LoVo (cell line): ENCODE measurements at regions not wholly inside any gene's neighbourhood (a gene's known extent, or its start where the extent isn't known, plus 50 kb on each side); places are given as distances from the start of the nearest gene placed in this dataset.
"Not testable (repeated sequence)": the region's sequence is repeated elsewhere in the genome, so short reads cannot be mapped to it uniquely, and the experiment has no call there.

Experiments used
- DNase-seq: peaks from one replicate; pipeline ENCODE4 v3.0.0-alpha.2; 2016; ENCODE audit warnings: low spot score

DNA sequence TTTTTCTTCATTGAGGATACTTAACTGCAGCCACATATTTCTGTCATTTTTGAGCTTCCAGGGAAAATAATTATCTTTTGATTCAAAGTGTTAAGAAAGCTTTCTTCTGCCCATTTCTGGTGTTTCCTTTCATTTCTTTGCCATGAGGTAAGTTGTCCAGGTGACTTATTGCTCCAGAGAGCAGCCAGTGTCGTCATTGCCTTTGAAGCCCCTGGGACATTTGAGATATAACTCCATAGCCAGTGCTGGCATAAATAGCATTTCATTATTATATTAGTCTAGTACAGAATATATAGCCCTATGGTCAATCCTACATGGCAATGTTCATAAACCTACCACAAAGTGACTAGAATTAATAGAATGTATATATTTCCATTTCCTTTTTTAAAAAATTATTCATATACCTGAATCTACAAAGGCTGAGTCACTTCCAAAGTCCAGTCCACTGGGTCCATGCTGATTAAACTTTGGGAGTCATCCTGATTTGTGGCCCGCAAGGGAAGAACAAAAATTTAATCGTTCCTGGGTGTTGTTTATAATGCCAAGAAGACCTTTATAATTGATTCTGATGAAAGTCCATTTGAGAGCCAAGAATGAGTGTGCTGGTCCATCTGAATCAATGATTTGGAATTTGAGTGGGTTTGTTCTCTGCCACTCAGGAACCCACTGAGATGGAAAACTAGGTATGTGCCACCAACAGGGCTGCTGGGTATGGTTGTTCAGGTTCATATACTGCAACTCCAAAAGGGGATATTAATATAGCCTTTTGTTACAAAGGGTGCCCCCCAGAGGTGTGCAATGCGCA lies 221.8 kb upstream of the PLXNA2 start:
- no peak for DNase-seq

DNA sequence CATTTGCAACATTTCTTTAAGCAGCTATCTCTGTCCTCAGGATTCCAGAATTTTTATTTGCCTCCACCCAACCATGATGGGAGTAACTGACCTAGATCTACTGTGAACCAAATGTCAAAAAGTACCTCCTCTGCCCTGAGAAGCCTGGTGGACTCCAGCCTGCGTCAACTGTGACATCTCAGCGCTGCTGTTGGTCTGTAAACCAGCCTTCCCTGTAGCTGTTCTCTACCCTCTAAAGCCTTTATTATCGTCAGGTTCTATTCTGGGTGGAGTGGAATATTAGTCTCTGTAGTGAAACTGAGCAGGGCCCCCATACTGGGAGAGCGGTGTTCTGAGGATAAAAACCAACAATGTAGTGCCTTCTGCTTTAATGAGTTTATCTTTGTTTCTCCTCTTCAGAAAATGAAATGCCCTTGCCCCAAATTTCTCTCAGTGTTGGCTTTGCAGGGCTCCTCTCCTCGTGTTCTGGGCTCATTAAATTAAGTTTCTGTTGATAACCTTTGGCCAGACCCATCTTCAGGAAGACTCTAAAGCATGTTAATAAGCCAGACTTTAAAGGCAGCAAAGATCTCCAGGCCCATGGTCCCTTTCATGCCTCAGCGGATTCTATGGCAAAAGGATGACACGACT lies 223.1 kb upstream of the PLXNA2 start:
- no peak for DNase-seq

DNA sequence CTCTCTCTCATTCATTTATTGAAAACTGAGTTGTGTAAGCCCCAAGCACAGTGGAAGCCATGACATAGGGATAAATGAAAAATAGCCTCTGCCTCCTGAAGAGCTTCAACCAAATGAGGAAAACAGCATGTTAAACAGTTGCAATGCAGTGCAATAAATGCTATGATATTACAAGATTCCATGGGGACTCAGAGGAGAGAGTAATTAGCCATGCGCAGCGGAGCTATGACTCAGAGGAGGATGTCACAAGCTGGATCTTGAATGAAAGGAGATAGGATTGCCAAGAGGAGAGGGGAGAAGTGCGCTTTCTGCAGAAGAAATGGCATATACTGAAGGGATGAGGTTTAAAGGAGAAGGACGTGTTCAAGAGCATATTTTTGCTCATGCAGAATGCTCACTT lies 231.3 kb upstream of the PLXNA2 start:
- DNase-seq, result no peak

DNA sequence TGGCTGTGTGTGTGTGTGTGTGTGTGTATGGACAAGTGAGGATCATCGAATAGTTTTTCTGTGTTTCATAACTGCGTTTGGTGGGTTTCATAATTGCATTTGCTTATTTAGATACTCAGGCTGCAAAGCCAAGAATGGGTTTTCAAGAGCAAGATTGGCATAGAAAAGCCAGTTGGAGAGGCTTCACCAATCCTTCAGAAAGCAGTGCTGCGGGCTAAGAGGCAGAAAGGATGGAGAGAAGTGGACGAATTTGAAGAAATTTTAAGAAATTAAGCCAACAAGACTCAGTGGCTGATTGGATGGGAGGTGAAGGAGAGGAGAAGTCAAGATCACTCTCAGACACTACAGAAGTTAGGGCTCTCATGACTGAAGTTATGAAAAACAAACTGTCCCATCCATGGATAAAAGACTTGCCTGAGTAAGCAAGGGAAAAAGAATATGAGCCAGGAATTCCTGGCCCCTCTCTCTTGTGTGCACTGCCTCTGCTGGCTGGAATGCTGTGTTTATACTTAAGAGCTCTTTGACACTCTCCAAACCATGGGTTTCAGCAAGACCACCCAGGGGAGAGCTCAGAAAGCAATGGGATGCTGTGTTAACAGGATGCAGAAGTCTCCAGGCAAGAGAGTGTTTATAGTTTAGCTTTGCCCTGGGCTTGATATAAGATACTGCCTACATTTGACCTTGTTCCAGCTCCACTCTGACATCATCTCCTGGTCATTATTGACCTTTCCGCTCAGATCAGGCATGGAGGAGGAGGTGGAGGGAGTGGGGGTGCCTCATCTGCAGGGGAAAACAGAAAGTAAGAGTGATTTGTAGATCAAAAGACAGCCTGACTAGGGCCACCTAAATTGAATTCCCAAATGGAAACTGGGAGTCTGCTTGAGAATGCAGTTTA lies 232.0 kb upstream of the PLXNA2 start:
- no peak for DNase-seq

DNA sequence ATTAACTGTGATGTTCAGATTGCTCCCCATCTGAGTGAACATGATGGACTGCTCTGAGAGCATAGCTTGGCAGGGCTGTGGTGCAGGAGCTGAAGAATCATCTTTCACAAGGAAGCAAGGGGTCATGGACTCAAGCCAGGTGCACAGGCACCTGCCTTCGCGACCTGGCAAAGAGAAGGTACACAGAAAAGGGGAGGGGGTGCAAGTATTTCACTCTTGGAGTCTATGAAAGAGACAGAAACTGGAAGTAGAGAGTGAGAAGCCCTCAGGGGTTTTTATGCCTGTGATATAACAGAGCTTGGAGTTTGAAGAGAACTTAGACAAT lies 232.6 kb upstream of the PLXNA2 start:
- no peak for DNase-seq

DNA sequence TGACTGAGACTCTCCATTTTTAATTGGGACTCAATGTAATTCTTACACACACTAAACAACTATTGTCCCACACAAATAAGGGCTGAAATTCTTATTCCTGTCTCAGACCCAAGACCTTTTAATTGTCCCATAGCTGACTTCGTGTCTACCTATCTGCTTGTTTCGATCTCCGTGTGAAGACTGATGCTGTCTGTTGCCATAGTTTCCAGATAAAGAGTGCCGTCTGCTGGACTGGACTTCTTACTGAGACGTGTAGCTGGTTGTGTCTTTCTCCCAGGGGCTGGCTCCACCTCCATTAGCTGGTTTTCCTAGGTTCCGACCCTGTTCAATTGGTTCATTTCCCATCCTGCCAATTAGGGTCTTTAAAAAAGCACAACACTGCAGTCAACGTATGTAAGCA lies 235.3 kb upstream of the PLXNA2 start:
- DNase-seq, result no peak

DNA sequence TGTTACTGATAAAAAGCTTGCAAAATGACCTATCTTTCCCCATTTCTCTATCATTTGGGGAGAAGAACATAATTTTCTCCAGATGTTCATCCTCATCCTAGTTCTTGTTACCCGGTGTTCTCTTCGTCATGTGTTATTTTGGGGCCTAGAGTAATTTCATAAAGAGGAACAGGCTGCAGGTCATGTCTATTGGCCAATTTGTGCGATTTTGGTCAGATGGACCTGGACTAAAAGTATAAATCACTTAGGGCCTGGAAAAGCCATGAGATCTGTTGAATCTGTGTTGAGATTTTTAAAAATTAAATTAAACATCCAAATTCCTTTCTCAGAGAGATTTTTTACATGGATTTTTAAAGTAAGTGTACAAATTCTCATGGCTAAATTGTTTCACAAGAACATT lies 241.3 kb upstream of the PLXNA2 start:
- DNase-seq, result no peak

DNA sequence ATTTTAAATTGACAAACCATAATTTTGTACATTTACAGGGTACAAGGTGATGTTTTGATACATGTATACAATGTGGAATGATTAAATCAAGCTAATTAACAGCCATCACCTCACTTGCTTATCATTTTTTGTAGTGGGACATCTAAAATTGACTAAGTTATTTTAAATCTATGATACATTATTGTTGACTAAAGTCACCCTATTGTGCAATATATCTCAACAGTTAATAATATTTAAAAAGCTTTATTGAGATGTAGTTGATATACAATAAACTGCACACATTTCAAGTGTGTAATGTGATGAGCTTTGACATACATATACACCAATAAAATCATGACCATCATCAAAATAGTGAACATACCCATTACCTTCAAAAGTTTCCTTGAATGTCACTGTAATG lies 242.5 kb upstream of the PLXNA2 start:
- DNase-seq, result no peak

DNA sequence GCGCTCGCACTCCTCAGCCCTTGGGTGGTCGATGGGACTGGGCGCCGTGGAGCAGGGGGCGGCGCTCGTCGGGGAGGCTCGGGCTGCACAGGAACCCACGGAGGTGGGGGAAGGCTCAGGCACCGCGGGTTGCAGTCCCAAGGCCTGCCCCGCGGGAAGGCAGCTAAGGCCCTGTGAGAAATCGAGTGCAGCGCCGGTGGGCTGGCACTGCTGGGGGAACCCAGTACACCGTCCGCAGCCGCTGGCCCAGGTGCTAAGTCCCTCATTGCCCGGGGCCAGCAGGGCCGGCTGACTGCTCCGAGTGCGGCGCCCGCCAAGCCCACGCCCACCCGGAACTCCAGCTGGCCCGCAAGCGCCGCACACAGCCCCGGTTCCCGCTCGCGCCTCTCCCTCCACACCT lies 244.2 kb upstream of the PLXNA2 start:
- DNase-seq, result not testable (repeated sequence)

DNA sequence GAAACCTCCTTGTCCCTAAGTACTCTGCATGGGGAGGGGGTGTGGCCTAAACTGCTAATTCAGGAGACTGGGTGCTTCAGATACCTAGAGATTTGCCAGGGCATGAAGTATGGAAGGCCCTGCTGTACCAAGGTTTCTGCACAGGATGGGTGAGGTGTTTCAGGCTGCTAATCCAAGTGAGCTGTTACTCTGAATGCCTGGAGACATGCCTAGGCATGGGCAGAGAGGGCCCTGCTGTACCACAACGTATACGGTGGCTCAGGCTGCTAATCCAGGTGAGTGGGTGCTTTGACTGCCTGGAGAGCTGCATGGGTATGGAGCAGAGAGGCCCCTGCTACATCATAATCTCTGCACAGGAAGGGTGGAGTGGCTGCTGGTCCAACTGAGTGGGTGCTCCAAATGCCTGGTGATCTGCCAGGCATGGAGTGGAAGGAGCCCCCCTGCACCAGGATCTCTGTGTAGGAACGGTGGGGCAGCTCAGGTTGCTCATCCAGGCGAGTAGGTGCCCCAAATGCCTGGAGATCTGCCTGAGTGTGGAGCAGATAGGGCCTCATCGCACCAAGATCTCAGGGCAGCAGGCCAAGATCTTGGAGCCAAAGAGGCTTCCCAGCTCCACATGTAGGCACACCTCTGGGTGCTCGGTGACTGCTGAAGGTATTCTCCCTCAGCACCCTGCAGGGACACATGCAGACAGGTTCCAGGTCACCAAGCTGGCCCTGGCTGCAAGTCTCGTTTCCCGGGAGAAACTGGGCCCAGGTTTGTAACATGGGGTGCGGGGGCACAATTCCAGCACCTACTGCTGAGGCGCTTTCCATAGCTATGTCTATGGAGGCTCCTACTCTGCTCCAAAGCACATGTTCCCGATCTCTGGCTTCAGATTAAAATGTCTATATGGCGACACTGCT lies 252.5 kb upstream of the PLXNA2 start:
- no peak for DNase-seq

DNA sequence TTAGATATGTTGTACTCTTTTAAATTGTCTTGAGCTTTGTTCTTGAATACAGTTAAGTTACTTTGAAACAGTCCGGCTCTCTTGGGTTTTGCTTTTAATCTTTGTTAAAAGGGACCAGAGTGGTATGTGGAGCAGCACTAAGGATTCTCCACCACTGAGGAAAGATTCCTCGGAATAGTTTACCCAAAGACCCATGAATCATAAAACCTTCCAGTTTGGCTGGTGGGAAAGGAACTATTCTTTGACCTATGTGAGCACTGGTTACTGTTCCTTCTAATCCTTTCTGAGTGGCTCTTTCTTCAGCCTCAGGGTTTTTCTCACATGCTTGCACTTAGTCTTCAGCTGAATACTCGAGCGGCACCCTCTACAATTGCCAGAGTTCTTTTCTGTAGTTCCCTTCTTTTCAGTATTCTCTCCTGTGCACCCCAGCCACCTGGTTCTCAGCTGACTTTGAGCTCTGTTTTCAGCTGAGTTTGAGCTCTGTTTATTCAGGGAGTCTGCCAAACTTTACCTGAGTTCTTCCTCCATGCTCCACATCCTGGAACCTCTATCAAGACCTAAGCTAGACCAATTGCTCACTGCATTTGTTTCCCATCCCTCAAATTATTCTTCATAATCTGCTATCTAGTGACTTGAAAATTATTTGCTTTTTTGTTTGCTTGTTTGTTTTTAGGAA lies 253.8 kb upstream of the PLXNA2 start:
- no peak for DNase-seq

DNA sequence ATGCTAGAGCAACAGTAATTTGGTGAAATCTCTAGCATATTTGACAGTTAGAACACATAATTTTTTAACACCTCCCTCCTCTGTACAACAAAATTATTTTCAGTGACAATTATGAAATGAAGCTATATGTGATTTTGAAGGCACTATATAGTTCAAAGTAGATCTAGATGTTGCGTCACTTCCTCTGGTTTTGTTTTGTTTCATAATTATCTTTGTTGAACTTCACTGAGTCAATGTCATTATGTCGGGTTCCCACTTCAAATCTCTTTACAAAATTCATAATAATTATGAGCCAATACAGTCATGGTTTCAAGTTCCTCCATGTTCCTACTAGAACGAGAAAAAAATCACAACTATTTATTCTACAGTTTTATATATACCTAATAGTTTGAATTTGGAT lies 254.8 kb upstream of the PLXNA2 start:
- no peak for DNase-seq

DNA sequence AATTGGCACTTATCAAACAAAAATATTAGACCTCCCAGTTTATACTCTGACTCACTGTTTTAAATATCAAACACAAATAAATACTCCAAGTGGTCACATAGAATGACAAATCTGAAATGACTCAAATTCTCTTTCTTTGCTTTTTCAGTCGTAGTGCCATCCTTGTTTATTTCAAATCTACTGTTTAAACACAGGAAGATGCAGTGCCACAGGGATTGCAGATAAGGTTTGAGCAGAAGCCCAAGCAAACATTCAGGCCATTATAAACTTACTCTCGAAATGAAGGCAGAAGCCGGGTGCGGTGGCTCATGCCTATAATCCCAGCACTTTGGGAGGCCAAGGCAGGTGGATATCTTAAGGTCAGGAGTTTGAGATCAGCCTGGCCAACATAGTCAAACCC lies 255.4 kb upstream of the PLXNA2 start:
- DNase-seq, result no peak

DNA sequence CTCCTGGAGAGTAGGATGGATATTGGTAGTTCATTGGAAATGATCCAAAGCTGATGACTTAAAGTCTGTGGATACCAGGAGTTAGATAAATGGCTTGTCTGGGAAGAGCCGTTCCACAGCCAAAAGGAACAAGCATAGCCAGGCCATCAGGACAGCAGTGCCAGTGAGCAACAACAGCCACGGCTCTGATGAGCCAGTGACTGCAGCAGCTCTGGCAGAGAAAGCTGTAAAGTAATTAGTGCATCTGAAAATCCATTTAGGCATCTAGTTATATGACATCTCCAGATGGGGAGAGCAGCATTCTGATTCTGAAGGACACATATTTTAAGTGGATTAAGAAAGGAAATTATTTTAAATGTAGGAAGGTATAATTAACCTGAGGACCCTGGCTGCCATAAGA lies 256.2 kb upstream of the PLXNA2 start:
- no peak for DNase-seq

DNA sequence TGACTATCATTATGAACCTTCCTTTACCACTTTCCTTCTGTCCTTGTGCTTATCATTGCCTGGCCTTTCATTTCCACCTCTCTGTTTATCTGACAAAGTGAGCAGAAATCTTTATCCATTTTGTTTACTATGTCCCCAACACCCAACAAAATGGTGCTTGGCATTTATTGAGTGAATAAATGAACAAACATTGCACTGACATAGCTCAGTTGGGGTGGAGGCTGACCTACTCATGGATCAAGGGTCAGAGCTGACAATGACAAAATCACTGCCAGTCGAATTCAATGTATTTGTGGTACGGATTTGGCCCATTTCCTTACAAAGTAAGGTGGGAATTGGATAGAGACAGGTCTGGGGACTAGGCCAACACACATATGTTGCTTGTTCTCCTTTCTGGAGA lies 257.4 kb upstream of the PLXNA2 start:
- no peak for DNase-seq

DNA sequence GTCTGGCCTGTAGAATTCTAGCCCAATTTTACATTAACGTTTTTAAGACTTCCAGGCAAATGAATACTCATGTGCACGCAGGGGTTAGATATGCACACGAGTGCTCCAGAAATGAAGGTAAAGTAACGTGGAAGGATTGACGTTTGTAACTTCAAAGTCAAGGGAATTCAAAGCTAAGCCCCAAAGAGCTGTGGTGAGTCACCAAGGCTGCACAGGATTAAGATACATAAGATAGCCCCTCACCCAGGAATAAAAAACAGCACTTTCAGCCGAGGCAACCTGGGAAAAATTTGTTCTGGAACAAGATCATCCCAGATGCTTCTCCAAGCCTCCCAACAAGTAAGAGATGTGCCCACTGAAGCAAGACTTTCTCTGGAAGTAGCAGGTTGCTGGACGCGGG lies 259.6 kb upstream of the PLXNA2 start:
- no peak for DNase-seq

DNA sequence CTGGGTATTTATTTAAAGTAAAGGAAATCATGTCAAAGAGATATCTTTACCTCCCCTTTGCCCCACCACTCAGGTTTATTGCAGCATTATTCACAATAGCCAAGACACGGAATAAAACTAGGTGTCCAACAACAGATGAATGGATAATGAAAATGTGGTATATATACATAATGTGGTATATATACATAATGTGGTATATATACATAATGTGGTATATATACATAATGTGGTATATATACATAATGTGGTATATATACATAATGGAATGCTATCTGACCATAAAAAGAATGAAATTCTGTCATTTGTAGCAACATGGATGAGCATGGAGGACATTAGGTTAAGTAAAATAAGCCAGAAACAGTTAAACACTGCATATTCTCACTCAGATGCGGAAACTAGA lies 262.6 kb upstream of the PLXNA2 start:
- DNase-seq, result no peak

DNA sequence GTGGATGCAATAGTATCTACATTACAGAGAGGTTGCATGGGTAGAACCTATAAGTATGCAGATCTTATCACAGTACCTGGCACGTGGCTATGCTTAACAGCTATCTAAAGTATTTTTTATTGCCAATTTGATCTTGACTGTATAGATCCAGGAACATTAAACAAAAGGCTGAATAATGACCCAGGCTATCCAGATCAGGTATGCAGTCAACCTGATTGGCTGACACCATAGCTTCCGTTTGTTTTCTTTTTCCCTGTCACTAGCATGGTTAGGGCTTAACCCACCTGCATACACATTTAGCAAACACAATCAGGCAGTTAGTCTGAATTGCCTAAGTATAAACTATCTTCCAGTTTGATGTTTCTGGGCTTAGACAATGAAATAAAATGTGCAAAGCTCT lies 264.9 kb upstream of the PLXNA2 start:
- DNase-seq, result no peak

DNA sequence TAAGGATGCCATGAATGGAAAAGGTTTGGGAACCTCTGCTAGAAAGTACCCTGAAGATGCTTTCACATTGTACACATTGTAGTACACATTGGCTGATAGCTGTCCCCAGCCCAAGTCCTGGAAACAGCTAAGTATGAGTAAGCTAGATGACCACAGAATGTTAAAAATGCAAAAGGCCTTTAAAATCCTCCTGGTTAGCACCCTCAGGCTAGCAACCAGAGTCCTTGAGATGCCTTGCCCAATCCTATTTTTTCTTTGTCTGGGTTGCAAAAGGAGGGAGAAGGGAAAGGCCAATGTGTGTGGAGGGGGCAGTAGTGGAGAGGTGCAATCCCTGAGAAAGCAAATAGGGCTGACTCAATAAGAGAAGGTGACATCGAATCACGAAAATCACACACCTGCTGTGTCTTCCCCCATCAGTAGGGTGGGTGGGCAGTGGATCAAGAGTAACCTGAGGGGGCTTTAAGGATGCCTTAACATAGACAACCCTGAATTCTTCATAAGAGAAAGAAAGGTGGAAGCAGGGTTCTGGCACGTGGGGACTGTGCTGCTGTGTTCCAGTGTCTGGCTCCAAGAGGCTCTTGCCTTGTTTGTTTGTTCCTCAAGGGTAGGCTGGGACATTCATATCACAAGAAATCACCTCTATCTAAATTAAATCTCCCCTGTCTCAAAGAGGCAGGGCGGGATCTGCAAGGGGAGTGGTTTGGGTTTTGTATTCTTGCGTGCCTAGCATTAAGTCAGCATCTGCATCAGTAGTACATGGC lies 266.2 kb upstream of the PLXNA2 start:
- no peak for DNase-seq

DNA sequence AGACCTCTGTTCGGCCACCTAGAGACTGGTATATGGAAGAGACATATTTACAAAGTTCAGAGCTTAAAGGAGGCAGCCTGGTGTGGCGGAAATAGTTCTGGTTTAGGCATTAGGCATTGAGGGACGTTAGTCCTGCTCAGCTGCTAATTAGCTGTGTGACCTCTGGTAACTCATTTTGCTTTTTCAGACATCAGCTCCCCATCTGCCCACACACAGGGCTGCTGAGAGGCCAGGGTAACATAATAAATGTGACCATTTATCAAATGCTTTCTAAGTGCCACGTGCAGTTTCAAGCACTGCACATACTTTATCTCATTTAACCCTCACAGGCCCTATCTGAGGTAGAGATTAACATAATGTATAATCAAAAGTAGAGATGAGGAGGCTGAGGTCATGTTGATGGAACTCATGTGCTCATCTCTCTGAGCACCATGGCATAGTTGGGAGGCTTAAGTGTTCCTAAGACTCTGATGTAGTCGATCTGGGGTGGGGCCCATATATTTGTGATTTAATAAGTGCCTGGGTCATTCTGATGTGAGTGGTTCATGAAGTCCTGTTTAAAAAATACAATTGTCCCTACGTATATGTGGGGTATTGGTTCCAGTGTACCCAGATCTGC lies 267.2 kb upstream of the PLXNA2 start:
- no peak for DNase-seq
